ENCODE measurements at regions not wholly inside any gene's neighbourhood (a gene's known extent, or its start where the extent isn't known, plus 50 kb on each side); places are given as distances from the start of the nearest gene placed in this dataset.

DNA sequence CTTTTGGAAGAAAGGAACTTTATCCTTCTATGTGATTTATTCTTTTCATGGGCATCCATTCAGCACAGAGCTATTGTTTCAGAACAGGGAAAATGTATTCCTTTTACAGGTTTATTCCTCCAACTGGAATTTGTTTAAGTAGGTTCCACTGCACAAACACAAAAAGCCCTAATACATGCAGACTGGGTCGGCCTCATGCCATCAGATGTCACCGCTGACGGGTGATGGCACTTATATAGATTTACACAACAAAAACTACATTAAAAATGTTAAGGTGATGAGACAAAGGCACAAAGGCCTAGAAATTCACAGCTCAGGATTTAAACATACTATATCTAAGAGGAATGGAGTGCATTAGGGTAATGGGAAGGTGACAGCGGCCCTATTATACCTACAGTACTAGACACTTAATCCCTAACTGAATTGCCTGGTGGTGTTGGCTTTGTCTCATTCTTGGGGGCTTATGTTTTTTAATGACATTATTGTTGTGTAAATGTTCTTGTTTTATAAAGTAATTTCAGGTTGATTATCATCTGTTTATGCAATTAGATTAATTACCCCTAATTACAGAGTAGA is 276.4 kb upstream of the PSMD7 start:
- no peaks in the 10 kb centered on the region for H3K36me3 ChIP-seq
- no peak overlapping the region for H3K4me3 ChIP-seq
- 85% methylated on average over 4 of the region's 4 CpGs for WGBS
- no peak for TF ChIP-seq POLR2AphosphoS5 (IDR thresholded peaks at IDR 0.05)
- DNase-seq (ENCODE audit: extremely low spot score): no peak
- peaks cover 0 to 17% (median 0%) of the 10 kb centered on the region in 4 donors for H3K27me3 ChIP-seq
- no peaks in the 10 kb centered on the region for H3K9me3 ChIP-seq
- H3K27ac ChIP-seq (replicated peaks in 1 of 4): no peak overlapping the region
- intact Hi-C loops (cut with DNase I): no loop called here
- no peaks in the 10 kb centered on the region for H3K4me1 ChIP-seq

GRCh38 chr16:74019612-74020011 is 277.0 kb upstream of the PSMD7 start:
- intact Hi-C loops (cut with DNase I): no loop called here
- 64% methylated on average over 3 of the region's 3 CpGs for WGBS
- Histone ChIP-seq H3K36me3 (no peaks in the 10 kb centered on the region), H3K4me3 (no peak overlapping the region), H3K9me3 (no peaks in the 10 kb centered on the region), H3K27me3 (peaks cover 0 to 17% (median 0%) of the 10 kb centered on the region in 4 donors), H3K27ac (replicated peaks in 1 of 4) (no peak overlapping the region), H3K4me1 (no peaks in the 10 kb centered on the region)
- TF ChIP-seq, protein P1, sequence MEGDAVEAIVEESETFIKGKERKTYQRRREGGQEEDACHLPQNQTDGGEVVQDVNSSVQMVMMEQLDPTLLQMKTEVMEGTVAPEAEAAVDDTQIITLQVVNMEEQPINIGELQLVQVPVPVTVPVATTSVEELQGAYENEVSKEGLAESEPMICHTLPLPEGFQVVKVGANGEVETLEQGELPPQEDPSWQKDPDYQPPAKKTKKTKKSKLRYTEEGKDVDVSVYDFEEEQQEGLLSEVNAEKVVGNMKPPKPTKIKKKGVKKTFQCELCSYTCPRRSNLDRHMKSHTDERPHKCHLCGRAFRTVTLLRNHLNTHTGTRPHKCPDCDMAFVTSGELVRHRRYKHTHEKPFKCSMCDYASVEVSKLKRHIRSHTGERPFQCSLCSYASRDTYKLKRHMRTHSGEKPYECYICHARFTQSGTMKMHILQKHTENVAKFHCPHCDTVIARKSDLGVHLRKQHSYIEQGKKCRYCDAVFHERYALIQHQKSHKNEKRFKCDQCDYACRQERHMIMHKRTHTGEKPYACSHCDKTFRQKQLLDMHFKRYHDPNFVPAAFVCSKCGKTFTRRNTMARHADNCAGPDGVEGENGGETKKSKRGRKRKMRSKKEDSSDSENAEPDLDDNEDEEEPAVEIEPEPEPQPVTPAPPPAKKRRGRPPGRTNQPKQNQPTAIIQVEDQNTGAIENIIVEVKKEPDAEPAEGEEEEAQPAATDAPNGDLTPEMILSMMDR (IDR thresholded peaks at IDR 0.05): no peak
- no peak for TF ChIP-seq POLR2AphosphoS5 (IDR thresholded peaks at IDR 0.05)
- TF ChIP-seq EP300 (IDR thresholded peaks at IDR 0.05): no peak
- no peak for TF ChIP-seq POLR2A (IDR thresholded peaks at IDR 0.05; ENCODE audit: low read depth)
- no peak for DNase-seq (ENCODE audit: extremely low spot score)

DNA sequence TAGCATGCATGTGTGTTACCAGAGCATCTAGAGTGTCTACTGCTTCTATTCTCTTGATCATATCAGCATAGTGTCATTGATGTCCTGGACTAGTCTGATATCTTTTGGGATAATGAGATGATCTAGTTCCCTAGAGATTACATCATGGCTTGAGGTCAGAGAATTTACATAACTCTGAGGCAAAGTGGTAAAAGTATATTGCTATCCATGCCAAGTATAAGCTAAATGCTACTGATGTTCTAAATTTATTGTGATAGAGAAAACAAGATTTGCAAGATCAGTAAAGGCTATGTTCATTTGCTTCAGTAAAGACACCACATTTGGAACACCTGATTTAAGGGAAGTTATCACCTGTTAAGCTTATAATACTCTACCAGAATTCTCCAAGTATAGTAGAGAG is 280.7 kb upstream of the PSMD7 start:
- no peaks in the 10 kb centered on the region for H3K9me3 ChIP-seq
- H3K27me3 ChIP-seq: no peaks in the 10 kb centered on the region
- TF ChIP-seq POLR2AphosphoS5 (IDR thresholded peaks at IDR 0.05) (no peak), EP300 (IDR thresholded peaks at IDR 0.05) (no peak), POLR2A (IDR thresholded peaks at IDR 0.05; ENCODE audit: low read depth) (no peak)
- TF ChIP-seq, protein P1 (IDR thresholded peaks at IDR 0.05): no peak
- DNase-seq (ENCODE audit: extremely low spot score): no peak
- no peaks in the 10 kb centered on the region for H3K36me3 ChIP-seq
- no peak overlapping the region for H3K4me3 ChIP-seq
- no peaks in the 10 kb centered on the region for H3K4me1 ChIP-seq
- intact Hi-C loops (cut with DNase I): no loop called here
- no peak overlapping the region for H3K27ac ChIP-seq (replicated peaks in 1 of 4)

GRCh38 chr16:73998707-73999106 is 297.9 kb upstream of the PSMD7 start:
- Histone ChIP-seq H3K9me3 (peaks cover 0 to 9% (median 7%) of the 10 kb centered on the region in 4 donors), H3K36me3 (no peaks in the 10 kb centered on the region), H3K4me1 (no peaks in the 10 kb centered on the region), H3K27me3 (no peaks in the 10 kb centered on the region), H3K4me3 (no peak overlapping the region), H3K27ac (replicated peaks in 1 of 4) (no peak overlapping the region)
- no peak for DNase-seq (ENCODE audit: extremely low spot score)
- TF ChIP-seq EP300 (IDR thresholded peaks at IDR 0.05): no peak
- TF ChIP-seq, protein P1 (IDR thresholded peaks at IDR 0.05): no peak
- TF ChIP-seq POLR2AphosphoS5 (IDR thresholded peaks at IDR 0.05): no peak
- TF ChIP-seq POLR2A (IDR thresholded peaks at IDR 0.05; ENCODE audit: low read depth): no peak
- WGBS: 79% methylated on average over 2 of the region's 2 CpGs
- intact Hi-C loops (cut with DNase I): no loop called here

DNA sequence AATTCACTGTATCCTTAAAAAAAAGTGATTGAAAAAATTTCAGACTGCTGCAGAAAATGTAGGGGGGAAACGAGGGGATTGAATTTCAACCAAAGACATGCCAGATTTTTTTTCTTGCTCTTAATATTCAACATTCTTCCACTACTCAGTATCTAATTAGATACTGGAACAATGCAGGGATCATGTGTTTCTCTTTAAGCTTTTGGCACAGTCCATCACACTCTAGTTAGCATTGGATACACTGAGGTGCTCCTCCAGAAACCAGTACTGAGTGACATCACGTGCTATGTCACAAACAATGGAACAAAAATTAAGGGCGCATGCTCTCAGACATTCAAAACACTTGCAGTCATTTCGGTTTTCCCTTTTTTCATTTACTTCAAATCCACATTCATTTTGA is 298.6 kb upstream of the PSMD7 start:
- no peaks in the 10 kb centered on the region for H3K27me3 ChIP-seq
- H3K4me3 ChIP-seq: no peak overlapping the region
- no peaks in the 10 kb centered on the region for H3K36me3 ChIP-seq
- intact Hi-C loops (cut with DNase I): no loop called here
- peaks cover 0 to 2% (median under 1%) of the 10 kb centered on the region in 4 donors for H3K9me3 ChIP-seq
- 58% methylated on average over 4 of the region's 4 CpGs for WGBS
- H3K27ac ChIP-seq (replicated peaks in 1 of 4): no peak overlapping the region
- no peaks in the 10 kb centered on the region for H3K4me1 ChIP-seq
- DNase-seq (ENCODE audit: extremely low spot score): no peak
- TF ChIP-seq, protein P1 (IDR thresholded peaks at IDR 0.05): no peak
